ENCODE measurements at regions not wholly inside any gene's neighbourhood (a gene's known extent, or its start where the extent isn't known, plus 50 kb on each side); places are given as distances from the start of the nearest gene placed in this dataset.

DNA sequence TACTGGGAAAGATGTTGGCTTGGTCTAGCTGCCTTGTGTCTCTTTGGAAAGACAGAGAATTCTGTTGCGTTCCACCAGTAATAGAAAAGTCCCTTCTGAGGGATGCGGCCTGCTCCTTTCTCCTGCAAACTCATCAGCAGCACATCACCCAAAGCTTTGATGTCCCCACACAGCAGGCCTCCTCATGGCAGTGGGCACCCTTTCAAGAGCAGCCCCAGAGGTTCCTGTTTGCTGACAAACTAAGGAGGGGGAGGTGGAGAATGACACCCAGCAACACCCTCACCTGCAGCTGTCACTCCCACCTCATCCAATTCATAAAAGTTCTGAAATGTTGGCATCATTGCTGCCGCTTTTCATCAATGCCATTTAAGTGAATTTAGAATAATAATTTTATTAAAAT, 556.6 kb downstream of the BCL11A start:
- DNase-seq (ENCODE audit: extremely low read depth, low read depth) = no peak
- TF ChIP-seq, protein P1, sequence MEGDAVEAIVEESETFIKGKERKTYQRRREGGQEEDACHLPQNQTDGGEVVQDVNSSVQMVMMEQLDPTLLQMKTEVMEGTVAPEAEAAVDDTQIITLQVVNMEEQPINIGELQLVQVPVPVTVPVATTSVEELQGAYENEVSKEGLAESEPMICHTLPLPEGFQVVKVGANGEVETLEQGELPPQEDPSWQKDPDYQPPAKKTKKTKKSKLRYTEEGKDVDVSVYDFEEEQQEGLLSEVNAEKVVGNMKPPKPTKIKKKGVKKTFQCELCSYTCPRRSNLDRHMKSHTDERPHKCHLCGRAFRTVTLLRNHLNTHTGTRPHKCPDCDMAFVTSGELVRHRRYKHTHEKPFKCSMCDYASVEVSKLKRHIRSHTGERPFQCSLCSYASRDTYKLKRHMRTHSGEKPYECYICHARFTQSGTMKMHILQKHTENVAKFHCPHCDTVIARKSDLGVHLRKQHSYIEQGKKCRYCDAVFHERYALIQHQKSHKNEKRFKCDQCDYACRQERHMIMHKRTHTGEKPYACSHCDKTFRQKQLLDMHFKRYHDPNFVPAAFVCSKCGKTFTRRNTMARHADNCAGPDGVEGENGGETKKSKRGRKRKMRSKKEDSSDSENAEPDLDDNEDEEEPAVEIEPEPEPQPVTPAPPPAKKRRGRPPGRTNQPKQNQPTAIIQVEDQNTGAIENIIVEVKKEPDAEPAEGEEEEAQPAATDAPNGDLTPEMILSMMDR (IDR thresholded peaks at IDR 0.05; ENCODE audit: low read depth, low read length) = no peak

DNA sequence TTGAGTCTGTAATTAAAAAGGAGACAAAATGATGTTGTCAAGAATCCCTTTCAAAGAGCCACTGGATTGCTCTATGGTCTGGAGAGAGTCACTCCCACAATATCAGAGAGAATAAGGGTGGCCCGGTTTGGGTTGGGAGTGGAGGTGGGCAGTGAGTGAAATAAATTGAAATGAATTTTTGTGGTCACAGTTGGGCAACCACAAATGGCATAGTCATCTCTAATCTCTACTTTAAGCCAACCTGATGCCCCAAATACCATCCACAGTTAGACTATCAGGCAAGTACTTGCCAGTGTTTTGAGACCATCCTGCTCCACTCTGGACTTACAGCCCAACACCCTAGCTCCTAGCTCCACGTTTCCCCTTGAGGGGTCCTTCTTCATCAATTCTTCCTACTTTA, 559.7 kb downstream of the BCL11A start:
- TF ChIP-seq, protein P1 (IDR thresholded peaks at IDR 0.05; ENCODE audit: low read depth, low read length) = no peak
- DNase-seq (ENCODE audit: extremely low read depth, low read depth) = no peak

DNA sequence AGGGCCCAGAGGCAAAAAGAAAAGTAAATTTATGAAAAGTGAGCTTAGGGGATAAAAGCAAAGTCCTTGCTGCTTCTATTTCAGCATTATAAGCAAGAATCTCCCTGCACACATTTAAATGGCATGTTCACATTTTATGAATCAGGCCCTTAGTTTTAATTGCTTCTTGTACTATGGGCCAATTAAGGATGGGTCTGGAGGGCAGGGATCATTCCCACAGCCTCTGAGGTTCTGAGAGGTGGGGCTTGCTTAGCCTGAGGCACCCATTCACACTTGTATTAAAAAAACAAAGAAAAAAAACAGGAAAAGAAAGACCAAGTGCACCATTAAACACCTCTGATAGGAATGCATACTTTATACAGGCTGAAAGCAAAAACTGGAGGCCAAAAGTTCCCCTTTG, 565.1 kb downstream of the BCL11A start:
- DNase-seq (ENCODE audit: extremely low read depth, low read depth) = no peak
- TF ChIP-seq, protein P1 (IDR thresholded peaks at IDR 0.05; ENCODE audit: low read depth, low read length) = no peak

DNA sequence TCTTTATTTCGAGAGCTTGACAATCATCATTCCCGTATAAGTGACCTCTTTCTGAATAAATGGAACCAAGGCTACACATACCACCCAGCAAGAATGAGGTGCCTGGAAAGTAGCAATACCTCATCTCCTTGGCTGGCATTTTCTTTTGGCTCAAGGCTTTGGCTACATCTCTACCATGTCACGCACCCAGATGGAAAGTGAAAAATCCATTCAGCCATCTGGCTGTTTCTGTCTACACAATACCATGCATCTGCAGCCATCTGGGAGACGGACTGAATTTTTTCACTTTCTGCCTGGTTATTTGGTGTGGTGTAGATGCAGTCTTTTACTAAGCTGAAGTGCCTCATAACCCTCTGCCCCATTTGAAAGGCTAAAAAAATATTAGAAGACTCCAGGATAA, 566.9 kb downstream of the BCL11A start:
- no peak for DNase-seq (ENCODE audit: extremely low read depth, low read depth)
- TF ChIP-seq, protein P1 (IDR thresholded peaks at IDR 0.05; ENCODE audit: low read depth, low read length) = no peak

DNA sequence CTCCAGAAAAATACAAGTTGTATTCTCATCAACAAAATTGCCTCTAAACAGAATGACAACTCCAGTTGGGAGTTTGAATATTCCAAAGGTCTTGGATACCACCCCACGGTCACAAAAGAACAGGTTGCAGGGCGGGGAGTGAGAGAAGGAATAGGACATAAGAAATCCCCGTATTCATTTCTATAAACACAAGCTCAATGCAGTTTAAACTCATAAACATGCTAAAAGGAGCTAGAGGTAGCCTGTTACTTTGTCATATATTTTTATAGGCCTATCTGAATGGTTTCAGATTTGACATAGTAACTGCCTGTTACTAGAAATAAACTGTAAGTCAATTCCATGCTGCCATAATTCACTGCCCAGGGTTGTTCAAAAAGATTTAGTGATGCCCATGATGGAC, 567.5 kb downstream of the BCL11A start:
- no peak for DNase-seq (ENCODE audit: extremely low read depth, low read depth)
- TF ChIP-seq, protein P1 (IDR thresholded peaks at IDR 0.05; ENCODE audit: low read depth, low read length) = no peak

DNA sequence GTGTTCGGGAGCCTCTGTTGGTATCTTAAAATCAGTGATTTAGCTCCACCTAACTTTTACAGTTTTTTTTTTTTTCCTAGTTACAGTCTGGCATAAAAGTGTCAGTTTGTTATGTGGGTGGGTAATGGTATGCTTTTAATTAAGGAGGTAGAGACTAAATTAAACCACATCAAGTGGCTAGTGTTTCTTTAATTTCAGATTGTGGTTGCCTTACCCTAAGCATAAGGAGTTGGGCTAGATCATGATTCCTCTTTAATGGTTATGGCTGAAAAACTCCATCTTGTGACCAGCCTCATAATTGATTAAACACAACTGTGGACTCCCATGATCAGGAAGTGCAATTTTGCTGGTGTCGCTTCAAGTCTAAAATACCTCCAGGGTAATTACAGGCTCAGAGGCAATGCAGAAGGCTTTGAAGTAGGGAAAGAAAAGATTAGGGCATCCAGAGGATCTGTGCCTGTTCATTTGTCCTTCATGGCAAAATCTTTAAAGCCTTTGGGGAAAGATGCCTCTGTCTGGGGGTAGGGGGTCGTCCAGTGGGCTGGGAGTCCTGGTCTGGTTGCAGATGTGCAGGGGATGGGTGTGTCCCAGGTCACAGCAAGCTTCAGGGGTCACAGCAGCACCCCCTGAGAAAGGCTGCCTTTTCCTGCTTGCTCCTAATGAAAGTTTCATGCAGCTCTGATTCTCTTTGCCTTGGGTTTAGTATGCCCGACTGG, 579.2 kb downstream of the BCL11A start:
- TF ChIP-seq, protein P1 (IDR thresholded peaks at IDR 0.05; ENCODE audit: low read depth, low read length) = no peak
- no peak for DNase-seq (ENCODE audit: extremely low read depth, low read depth)

DNA sequence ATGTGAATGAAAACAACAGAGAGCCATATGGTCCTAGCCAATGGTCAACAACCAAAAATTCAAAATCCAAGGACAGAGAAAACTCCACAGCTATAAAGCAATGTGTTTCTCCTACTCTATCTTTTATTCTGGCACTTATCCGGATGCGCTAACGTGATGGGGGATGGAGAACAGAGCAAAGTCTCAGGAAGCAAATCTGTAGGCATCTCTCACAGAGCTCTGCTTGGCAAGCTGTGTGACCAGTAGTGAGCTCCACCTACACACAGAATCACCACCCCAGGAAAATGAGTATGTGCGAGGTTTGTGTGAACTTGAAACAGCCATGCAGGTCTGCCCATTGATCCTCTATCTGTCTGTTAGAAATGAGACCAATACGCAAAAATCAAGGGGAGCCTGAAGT, 584.3 kb downstream of the BCL11A start:
- no peak for DNase-seq (ENCODE audit: extremely low read depth, low read depth)
- TF ChIP-seq, protein P1 (IDR thresholded peaks at IDR 0.05; ENCODE audit: low read depth, low read length) = no peak
